ENCODE measurements at regions not wholly inside any gene's neighbourhood (a gene's known extent, or its start where the extent isn't known, plus 50 kb on each side); places are given as distances from the start of the nearest gene placed in this dataset.
"Not testable (repeated sequence)": the region's sequence is repeated elsewhere in the genome, so short reads cannot be mapped to it uniquely, and the experiment has no call there.

GRCh38 chr3:78511840-78512239, 1256.0 kb downstream of the ROBO1 start:
- no peak for DNase-seq (ENCODE audit: low read depth, low spot score)

- not testable (repeated sequence) for DNase-seq (ENCODE audit: low read depth, low spot score)
Measured at GRCh38 chr3:78512786-78513185, 1255.0 kb downstream of the ROBO1 start.

GRCh38 chr3:78516437-78516836, 1251.4 kb downstream of the ROBO1 start:
- no peak for DNase-seq (ENCODE audit: low read depth, low spot score)

- no peak for DNase-seq (ENCODE audit: low read depth, low spot score)
Measured at GRCh38 chr3:78516937-78517336, 1250.9 kb downstream of the ROBO1 start.

- DNase-seq (ENCODE audit: low read depth, low spot score): no peak
Measured at GRCh38 chr3:78517965-78518364, 1249.8 kb downstream of the ROBO1 start.

- DNase-seq (ENCODE audit: low read depth, low spot score): no peak
Measured at GRCh38 chr3:78519281-78519680, 1248.5 kb downstream of the ROBO1 start.

GRCh38 chr3:78529601-78530000, 1238.2 kb downstream of the ROBO1 start:
- no peak for DNase-seq (ENCODE audit: low read depth, low spot score)

GRCh38 chr3:78540485-78540884, 1227.3 kb downstream of the ROBO1 start:
- DNase-seq (ENCODE audit: low read depth, low spot score): no peak

GRCh38 chr3:78545827-78546226, 1222.0 kb downstream of the ROBO1 start:
- DNase-seq (ENCODE audit: low read depth, low spot score): no peak

Data from brain pericyte (primary cell).